ENCODE measurements at regions not wholly inside any gene's neighbourhood (a gene's known extent, or its start where the extent isn't known, plus 50 kb on each side); places are given as distances from the start of the nearest gene placed in this dataset.

DNA sequence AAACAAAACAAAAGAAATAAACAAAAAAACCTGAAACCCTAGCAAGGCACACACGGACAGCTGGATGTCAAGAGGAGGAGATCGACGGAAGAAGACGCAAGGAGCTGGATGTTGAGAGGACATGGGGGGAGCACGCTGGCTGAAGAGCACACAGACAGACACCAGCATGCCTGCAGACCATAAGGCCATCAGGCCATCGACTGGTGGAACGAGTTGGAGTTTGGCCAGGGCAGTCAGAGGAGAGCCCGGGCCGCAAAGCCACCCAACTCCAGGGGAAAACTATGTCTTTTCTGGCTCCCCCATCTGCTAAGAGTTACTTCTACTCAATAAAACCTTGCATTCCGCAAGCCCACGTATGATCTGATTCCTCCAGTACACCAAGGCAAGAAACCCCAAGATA is 979.6 kb downstream of the PCDH17 start:
- Histone ChIP-seq H3K4me1 (ENCODE audit: control insufficient read depth, insufficient read depth, low read length) (no peaks in the 10 kb centered on the region), H3K36me3 (ENCODE audit: control insufficient read depth in 2 of 2, insufficient read depth in 1 of 2, low read length in 2 of 2) (no peaks in the 10 kb centered on the region), H3K27ac (ENCODE audit: extremely low read depth, low read depth, low read length) (no peak overlapping the region), H3K9me3 (ENCODE audit: control insufficient read depth, insufficient read depth, low read depth, low read length) (no peaks in the 10 kb centered on the region), H3K4me3 (ENCODE audit: low read depth, low read length) (no peak overlapping the region)
- no peak for TF ChIP-seq ZNF140 (tag by site-specific recombination; IDR thresholded peaks at IDR 0.05)
- no peak for TF ChIP-seq YY1 (tag by site-specific recombination; IDR thresholded peaks at IDR 0.05)
- no peak for TF ChIP-seq ZFP41 (tag by site-specific recombination; IDR thresholded peaks at IDR 0.05; ENCODE audit: borderline replicate concordance)
- CTCF ChIA-PET: interaction anchor here (0.7 kb wide), 1 partner anchor 413 kb away, joined by 3 read pairs; no protein-coding TSS in a partner anchor
- POLR2A ChIA-PET: no interaction called here

GRCh38 chr13:58617880-58618665 is 986.5 kb downstream of the PCDH17 start:
- H3K4me3 ChIP-seq (ENCODE audit: low read depth, low read length): no peak overlapping the region
- H3K27ac ChIP-seq (ENCODE audit: extremely low read depth, low read depth, low read length): no peak overlapping the region
- H3K36me3 ChIP-seq (ENCODE audit: control insufficient read depth in 2 of 2, insufficient read depth in 1 of 2, low read length in 2 of 2): no peaks in the 10 kb centered on the region
- TF ChIP-seq ZNF521 (tag by site-specific recombination; IDR thresholded peaks at IDR 0.05) (no peak), ZNF416 (tag by site-specific recombination; IDR thresholded peaks at IDR 0.05) (no peak), ZNF157 (tag by site-specific recombination; IDR thresholded peaks at IDR 0.05) (no peak), ZNF211 (tag by site-specific recombination; IDR thresholded peaks at IDR 0.05; ENCODE audit: low read depth) (no peak)
- TF ChIP-seq, protein P1, sequence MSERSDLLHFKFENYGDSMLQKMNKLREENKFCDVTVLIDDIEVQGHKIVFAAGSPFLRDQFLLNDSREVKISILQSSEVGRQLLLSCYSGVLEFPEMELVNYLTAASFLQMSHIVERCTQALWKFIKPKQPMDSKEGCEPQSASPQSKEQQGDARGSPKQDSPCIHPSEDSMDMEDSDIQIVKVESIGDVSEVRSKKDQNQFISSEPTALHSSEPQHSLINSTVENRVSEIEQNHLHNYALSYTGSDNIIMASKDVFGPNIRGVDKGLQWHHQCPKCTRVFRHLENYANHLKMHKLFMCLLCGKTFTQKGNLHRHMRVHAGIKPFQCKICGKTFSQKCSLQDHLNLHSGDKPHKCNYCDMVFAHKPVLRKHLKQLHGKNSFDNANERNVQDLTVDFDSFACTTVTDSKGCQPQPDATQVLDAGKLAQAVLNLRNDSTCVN (tag by site-specific recombination; optimal IDR thresholded peaks at IDR 0.05): no peak
- no peaks in the 10 kb centered on the region for H3K9me3 ChIP-seq (ENCODE audit: control insufficient read depth, insufficient read depth, low read depth, low read length)
- H3K4me1 ChIP-seq (ENCODE audit: control insufficient read depth, insufficient read depth, low read length): no peaks in the 10 kb centered on the region
- CTCF ChIA-PET: interaction anchor here (0.6 kb wide), 2 partner anchors 10 to 258 kb away, joined by 3 read pairs; no protein-coding TSS in a partner anchor
- POLR2A ChIA-PET: no interaction called here

- no peak overlapping the region for H3K27ac ChIP-seq (ENCODE audit: extremely low read depth, low read depth, low read length)
- H3K9me3 ChIP-seq (ENCODE audit: control insufficient read depth, insufficient read depth, low read depth, low read length): no peaks in the 10 kb centered on the region
- POLR2A ChIA-PET: no interaction called here
- H3K4me1 ChIP-seq (ENCODE audit: control insufficient read depth, insufficient read depth, low read length): no peaks in the 10 kb centered on the region
- H3K36me3 ChIP-seq (ENCODE audit: control insufficient read depth in 2 of 2, insufficient read depth in 1 of 2, low read length in 2 of 2): no peaks in the 10 kb centered on the region
- H3K4me3 ChIP-seq (ENCODE audit: low read depth, low read length): no peak overlapping the region
- CTCF ChIA-PET: no interaction called here
- TF ChIP-seq ZXDB (tag by site-specific recombination; IDR thresholded peaks at IDR 0.05) (no peak), ZNF140 (tag by site-specific recombination; IDR thresholded peaks at IDR 0.05) (no peak), ZNF248 (tag by site-specific recombination; IDR thresholded peaks at IDR 0.05) (no peak), ZBTB10 (tag by site-specific recombination; IDR thresholded peaks at IDR 0.05) (no peak), YY1 (tag by site-specific recombination; IDR thresholded peaks at IDR 0.05) (no peak), ZFP3 (tag by site-specific recombination; IDR thresholded peaks at IDR 0.05; ENCODE audit: low read depth) (no peak), SALL2 (tag by site-specific recombination; IDR thresholded peaks at IDR 0.05; ENCODE audit: borderline replicate concordance) (no peak), KLF10 (tag by site-specific recombination; IDR thresholded peaks at IDR 0.05) (no peak), ZNF148 (tag by site-specific recombination; IDR thresholded peaks at IDR 0.05; ENCODE audit: borderline replicate concordance) (no peak), HOXD13 (CRISPR knock-in tag; IDR thresholded peaks at IDR 0.05; ENCODE audit: borderline replicate concordance) (no peak), ZEB2 (tag by site-specific recombination; IDR thresholded peaks at IDR 0.05) (no peak), HOXA7 (CRISPR knock-in tag; IDR thresholded peaks at IDR 0.05; ENCODE audit: borderline replicate concordance) (no peak), ZNF473 (tag by site-specific recombination; IDR thresholded peaks at IDR 0.05) (no peak), ZNF571 (tag by site-specific recombination; IDR thresholded peaks at IDR 0.05) (no peak), ZNF362 (tag by site-specific recombination; IDR thresholded peaks at IDR 0.05) (no peak), HOXC10 (CRISPR knock-in tag; IDR thresholded peaks at IDR 0.05) (no peak), ZNF48 (tag by site-specific recombination; IDR thresholded peaks at IDR 0.05) (no peak)
These were observed 988.0 kb downstream of the PCDH17 start for GRCh38 chr13:58619396-58620113.

Data from HEK293 (cell line).